Testis (tissue), 2 donors: ENCODE measurements at regions not wholly inside any gene's neighbourhood (a gene's known extent, or its start where the extent isn't known, plus 50 kb on each side); places are given as distances from the start of the nearest gene placed in this dataset.
A peak's percentile ranks its signal among the peaks of the same experiment; 100 is the strongest.

Source experiments
- DNase-seq: peaks from one replicate; pipeline ENCODE4 v3.0.0-alpha.2; 2019
- H3K27ac ChIP-seq, 2 donors: fragments of 200-600 bp; sonication (generic); one replicate each; pipeline ENCODE4 v1.5.1; 2019
- H3K27me3 ChIP-seq: fragments of 200-600 bp; sonication (generic); one replicate; pipeline ENCODE4 v1.5.1; 2019
- H3K36me3 ChIP-seq: fragments of 200-600 bp; sonication (generic); one replicate; pipeline ENCODE4 v1.5.1; 2017; ENCODE audit warnings: low read depth; ENCODE audit errors: missing control alignments
- H3K4me1 ChIP-seq: fragments of 200-600 bp; sonication (generic); one replicate; pipeline ENCODE4 v1.5.1; 2019
- H3K4me3 ChIP-seq, 2 donors: fragments of 200-600 bp; sonication (generic); one replicate each; pipeline ENCODE4 v1.5.1; 2017 to 2019
- H3K9me3 ChIP-seq: fragments of 200-600 bp; sonication (generic); one replicate; pipeline ENCODE4 v1.5.1; 2017
- POLR2A ChIP-seq: fragments of 450-650 bp; IDR thresholded peaks from one replicate; pipeline ENCODE4 v1.6.1; 2017; ENCODE audit warnings: antibody characterized with exemption, mild to moderate bottlenecking, moderate library complexity
- WGBS, 2 donors: methylation state at CpG; one replicate each; pipeline ENCODE4 v1.1.5; 2018; 5-methylcytosine and 5-hydroxymethylcytosine counted together
- intact Hi-C: fragments of 100-400 bp; cut with DNase I; formaldehyde crosslinking; loops from one replicate; pipeline ENCODE4 v1.15.1; 2023; ENCODE audit warnings: low total_unique reads
- TF ChIP-seq, protein P1 (sequence below), 3 experiments: fragments of 450-650 bp in 2 of 3; fragments of 200-600 bp in 1 of 3; sonication (generic) in 1 of 3; IDR thresholded peaks; one replicate each; pipeline ENCODE4 v1.5.1; 2016 to 2019; ENCODE audit warnings: antibody characterized with exemption in 3 of 3, mild to moderate bottlenecking in 2 of 3, moderate library complexity in 1 of 3

DNA sequence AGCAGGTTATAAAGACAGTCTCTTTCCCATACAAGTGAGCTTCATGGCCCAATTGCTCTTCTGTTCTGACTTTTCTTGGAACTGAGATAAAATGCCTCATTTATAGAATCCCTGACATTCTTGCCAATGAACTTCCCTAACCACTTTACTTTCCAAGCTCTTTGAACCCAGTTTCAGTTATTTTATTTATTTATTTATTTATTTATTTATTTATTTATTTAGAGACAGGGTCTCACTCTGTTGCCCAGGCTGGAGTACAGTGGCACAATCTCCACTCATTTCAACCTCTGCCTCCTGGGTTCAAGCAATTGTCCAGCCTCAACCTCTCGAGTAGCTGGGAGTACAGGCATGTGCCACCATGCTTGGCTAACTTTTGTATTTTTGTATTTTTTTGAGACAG is 138.5 kb upstream of the ZNF184 start:
- no peak for TF ChIP-seq POLR2A
- TF ChIP-seq, protein P1, sequence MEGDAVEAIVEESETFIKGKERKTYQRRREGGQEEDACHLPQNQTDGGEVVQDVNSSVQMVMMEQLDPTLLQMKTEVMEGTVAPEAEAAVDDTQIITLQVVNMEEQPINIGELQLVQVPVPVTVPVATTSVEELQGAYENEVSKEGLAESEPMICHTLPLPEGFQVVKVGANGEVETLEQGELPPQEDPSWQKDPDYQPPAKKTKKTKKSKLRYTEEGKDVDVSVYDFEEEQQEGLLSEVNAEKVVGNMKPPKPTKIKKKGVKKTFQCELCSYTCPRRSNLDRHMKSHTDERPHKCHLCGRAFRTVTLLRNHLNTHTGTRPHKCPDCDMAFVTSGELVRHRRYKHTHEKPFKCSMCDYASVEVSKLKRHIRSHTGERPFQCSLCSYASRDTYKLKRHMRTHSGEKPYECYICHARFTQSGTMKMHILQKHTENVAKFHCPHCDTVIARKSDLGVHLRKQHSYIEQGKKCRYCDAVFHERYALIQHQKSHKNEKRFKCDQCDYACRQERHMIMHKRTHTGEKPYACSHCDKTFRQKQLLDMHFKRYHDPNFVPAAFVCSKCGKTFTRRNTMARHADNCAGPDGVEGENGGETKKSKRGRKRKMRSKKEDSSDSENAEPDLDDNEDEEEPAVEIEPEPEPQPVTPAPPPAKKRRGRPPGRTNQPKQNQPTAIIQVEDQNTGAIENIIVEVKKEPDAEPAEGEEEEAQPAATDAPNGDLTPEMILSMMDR (IDR thresholded peaks at IDR 0.05) = no peak
- no peaks in the 10 kb centered on the region for H3K36me3 ChIP-seq
- H3K9me3 ChIP-seq = no peaks in the 10 kb centered on the region
- no peak for DNase-seq
- no peaks in the 10 kb centered on the region for H3K4me1 ChIP-seq
- H3K27me3 ChIP-seq = no peaks in the 10 kb centered on the region
- no peak overlapping the region for H3K4me3 ChIP-seq
- WGBS, 2 donors = 81 to 82% methylated on average over 1 of the region's 1 CpG
- intact Hi-C loops = no loop called here
- H3K27ac ChIP-seq = no peak overlapping the region

DNA sequence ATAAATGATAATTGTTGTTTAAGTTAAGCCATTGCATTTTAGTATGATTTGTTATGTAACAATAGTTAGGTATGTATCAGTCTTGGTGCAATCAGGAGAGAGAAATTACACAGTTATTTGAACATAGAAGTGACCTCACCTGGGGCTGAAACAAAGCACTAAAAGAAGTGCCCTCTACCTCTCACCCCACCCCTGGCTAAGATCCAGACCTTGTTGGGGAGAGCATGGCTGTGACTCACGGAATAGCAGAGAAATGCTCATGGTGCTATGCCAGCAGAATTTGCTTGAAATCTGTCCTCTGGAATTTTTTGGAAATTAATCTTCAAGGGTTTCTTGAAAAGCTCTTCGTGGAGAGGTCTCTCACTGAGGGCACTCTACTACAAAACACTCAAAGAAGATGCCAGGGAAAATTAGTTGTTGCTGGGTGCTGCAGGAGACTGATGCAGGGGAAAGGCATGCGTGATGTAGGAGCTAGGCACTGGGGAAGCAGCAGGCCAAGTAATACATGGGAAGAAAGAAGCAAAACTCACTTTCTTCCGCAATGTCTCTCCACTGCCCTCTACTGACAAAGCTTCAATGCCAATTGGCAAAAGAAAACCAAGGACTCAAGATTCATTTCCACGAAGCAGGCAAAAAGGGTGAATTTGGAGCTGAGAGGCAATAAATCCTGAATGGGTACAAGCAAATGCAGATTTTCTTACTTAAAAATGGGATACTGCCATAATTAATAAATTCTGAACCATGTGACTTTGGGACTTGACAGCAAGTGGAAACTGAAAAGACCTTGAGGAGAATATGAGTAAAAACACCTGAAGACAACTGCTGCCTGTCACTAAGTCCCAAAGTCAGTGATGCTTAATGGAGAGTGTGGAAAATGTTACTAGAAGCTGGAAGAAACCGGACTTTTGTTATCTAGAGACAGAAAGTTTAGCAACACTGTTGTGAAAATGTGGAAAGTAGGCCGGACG is 136.3 kb upstream of the ZNF184 start:
- intact Hi-C loops = no loop called here
- TF ChIP-seq, protein P1 (IDR thresholded peaks at IDR 0.05) = peak in 2 of 3 experiments; percentile 6 to 30
- no peak for TF ChIP-seq POLR2A
- no peak for DNase-seq
- Histone ChIP-seq H3K4me3 (no peak overlapping the region), H3K27ac (no peak overlapping the region), H3K9me3 (no peaks in the 10 kb centered on the region), H3K27me3 (no peaks in the 10 kb centered on the region), H3K4me1 (no peaks in the 10 kb centered on the region), H3K36me3 (no peaks in the 10 kb centered on the region)
- 55% methylated on average over 8 of the region's 8 CpGs for WGBS, 2 donors

DNA sequence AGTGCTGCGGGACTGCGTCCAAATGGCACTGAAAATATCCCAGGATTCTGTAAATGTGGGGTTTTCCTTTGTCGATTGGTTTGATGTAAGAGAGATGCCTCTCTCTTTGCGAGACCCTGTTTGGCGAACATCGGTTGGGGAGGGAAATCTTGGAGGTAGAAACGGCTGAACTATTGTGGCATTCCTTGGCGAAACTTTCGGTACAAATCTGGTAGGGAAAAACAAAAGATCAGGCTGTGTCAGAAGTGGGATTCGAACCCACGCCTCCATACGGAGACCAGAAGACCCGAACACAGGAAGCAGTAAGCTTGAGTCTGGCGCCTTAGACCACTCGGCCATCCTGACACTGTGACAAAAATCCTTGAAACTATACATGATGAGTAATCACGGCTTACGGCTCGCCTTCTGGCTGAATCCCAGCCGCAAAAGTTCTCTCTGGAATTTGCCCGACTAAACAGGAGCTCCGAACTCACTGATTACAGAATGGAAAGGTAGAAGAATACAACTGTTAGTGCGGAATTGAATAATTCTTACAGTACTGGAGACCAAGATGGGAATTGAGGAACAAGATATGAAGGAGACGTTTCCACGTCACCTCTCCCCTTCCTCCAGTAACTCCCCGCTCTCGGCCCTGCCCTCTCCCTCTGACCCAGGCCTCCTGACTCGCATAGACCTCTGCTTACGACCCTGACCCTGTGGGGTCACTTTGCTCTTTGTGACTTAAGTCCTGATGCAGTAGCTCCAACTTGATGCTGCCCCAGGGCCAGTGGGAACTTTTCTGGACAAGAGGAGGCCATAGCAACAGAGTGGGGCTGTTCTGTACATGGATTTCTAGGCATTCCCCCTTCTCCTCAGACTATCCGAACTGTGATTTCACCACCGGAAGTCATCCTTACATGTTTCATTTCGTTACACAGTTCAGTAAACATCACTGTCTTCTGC is 132.8 kb upstream of the ZNF184 start:
- no peaks in the 10 kb centered on the region for H3K36me3 ChIP-seq
- 6 to 9% methylated on average over 31 of the region's 31 CpGs for WGBS, 2 donors
- no peak overlapping the region for H3K27ac ChIP-seq
- no peaks in the 10 kb centered on the region for H3K4me1 ChIP-seq
- no peaks in the 10 kb centered on the region for H3K27me3 ChIP-seq
- no peaks in the 10 kb centered on the region for H3K9me3 ChIP-seq
- no peak for TF ChIP-seq POLR2A
- TF ChIP-seq, protein P1 (IDR thresholded peaks at IDR 0.05) = no peak
- DNase-seq = no peak
- peak overlapping the region; percentile 4 to 27 for H3K4me3 ChIP-seq
- intact Hi-C loops = no loop called here

DNA sequence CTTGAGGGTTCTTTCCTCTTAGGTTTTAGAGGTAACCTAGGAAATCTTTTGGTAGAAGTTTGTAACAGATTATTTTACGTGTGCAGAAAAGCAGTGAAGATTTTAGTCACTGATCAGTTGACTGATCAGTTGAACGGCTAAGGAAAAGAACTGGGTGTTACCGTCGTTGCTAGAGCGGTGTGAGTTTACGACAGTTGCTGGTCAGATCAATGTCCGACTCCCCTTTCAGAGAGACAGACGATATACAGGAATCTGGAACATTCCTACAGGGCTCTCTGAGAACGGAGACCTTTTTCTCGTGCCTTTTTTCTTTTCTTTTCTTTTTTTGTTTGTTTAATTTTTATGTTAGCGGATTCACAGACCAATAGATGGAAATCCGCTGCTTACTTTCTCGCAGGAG is 132.1 kb upstream of the ZNF184 start:
- no peaks in the 10 kb centered on the region for H3K36me3 ChIP-seq
- 3 to 4% methylated on average over 13 of the region's 13 CpGs for WGBS, 2 donors
- no peaks in the 10 kb centered on the region for H3K27me3 ChIP-seq
- intact Hi-C loops = no loop called here
- H3K4me1 ChIP-seq = no peaks in the 10 kb centered on the region
- H3K27ac ChIP-seq = no peak overlapping the region
- no peak for DNase-seq
- TF ChIP-seq, protein P1 (IDR thresholded peaks at IDR 0.05) = no peak
- no peak for TF ChIP-seq POLR2A
- H3K9me3 ChIP-seq = no peaks in the 10 kb centered on the region
- peak overlapping the region in 1 of 2 donors; percentile 4 for H3K4me3 ChIP-seq
